ENCODE measurements at regions not wholly inside any gene's neighbourhood (a gene's known extent, or its start where the extent isn't known, plus 50 kb on each side); places are given as distances from the start of the nearest gene placed in this dataset.

- no peak for DNase-seq (ENCODE audit: low read depth, low spot score)
- Histone ChIP-seq H2AFZ (ENCODE audit: low read depth, low read length) (no peak overlapping the region), H3K4me2 (ENCODE audit: insufficient read depth, low read length) (no peak overlapping the region), H3K4me3 (replicated peaks in 1 of 3; ENCODE audit: insufficient read depth in 1 of 3, low read depth in 1 of 3, low read length in 3 of 3) (no peak overlapping the region), H3K9me3 (replicated peaks; ENCODE audit: control insufficient read depth, insufficient read depth, low read length) (no peaks in the 10 kb centered on the region), H3K9ac (replicated peaks; ENCODE audit: extremely low read depth, insufficient read depth, low read length) (no peak overlapping the region), H3K4me1 (ENCODE audit: control insufficient read depth, extremely low read depth, insufficient read depth, low read length) (no peaks in the 10 kb centered on the region), H3K36me3 (ENCODE audit: control insufficient read depth in 2 of 2, extremely low read depth in 1 of 2, insufficient read depth in 2 of 2, low read length in 2 of 2) (no peaks in the 10 kb centered on the region), H3K27me3 (ENCODE audit: control insufficient read depth in 2 of 2, insufficient read depth in 2 of 2, low read length in 2 of 2) (peaks cover 0 to 16% of the 10 kb centered on the region in 2 experiments), H3K9me1 (replicated peaks; ENCODE audit: control insufficient read depth, extremely low read depth, insufficient read depth, low read length) (no peaks in the 10 kb centered on the region), H4K20me1 (replicated peaks; ENCODE audit: control insufficient read depth, extremely low read depth, insufficient read depth, low read length) (no peaks in the 10 kb centered on the region), H3K27ac (ENCODE audit: insufficient read depth, low read depth, low read length) (no peak overlapping the region), H3K79me2 (ENCODE audit: control insufficient read depth, insufficient read depth, low read length) (no peaks in the 10 kb centered on the region)
- FAIRE-seq, result no peak
- CTCF ChIA-PET, result no interaction called here
- POLR2A ChIA-PET, result no interaction called here
- no TSS peak for BruUV-seq (replicated peaks)
- no peak for TF ChIP-seq MYC (IDR thresholded peaks at IDR 0.05; ENCODE audit: low read depth, low read length)
- no peak for TF ChIP-seq POLR2A (IDR thresholded peaks at IDR 0.05; ENCODE audit: low read depth, low read length)
- no peak for TF ChIP-seq CTCF (IDR thresholded peaks at IDR 0.05; ENCODE audit: extremely low read depth in 1 of 2, insufficient read depth in 1 of 2, low read depth in 1 of 2, low read length in 2 of 2)
- no peak for TF ChIP-seq GATA2 (IDR thresholded peaks at IDR 0.05; ENCODE audit: insufficient read depth, insufficient read length, low read depth, low read length)
- no peak for TF ChIP-seq JUN (IDR thresholded peaks at IDR 0.05; ENCODE audit: borderline replicate concordance, insufficient read depth, insufficient read length, low read depth)
- no peak for TF ChIP-seq EZH2 (IDR thresholded peaks at IDR 0.05; ENCODE audit: borderline replicate concordance, low read depth, low read length, severe bottlenecking)
- TF ChIP-seq FOS (IDR thresholded peaks at IDR 0.05; ENCODE audit: borderline replicate concordance, insufficient read depth, low read length), result no peak
- no peak for TF ChIP-seq MAX (IDR thresholded peaks at IDR 0.05; ENCODE audit: insufficient read depth, insufficient read length)
- no peak for TF ChIP-seq POLR2AphosphoS5 (IDR thresholded peaks at IDR 0.05; ENCODE audit: insufficient read depth, low read depth, low read length)
- intact Hi-C loops (cut with micrococcal nuclease), result no loop called here
- dilution Hi-C loops (cut with MboI; ENCODE audit: extremely low pct_ligation_motif_present, low sequenced_read_pairs), result no loop called here
These were observed 97.4 kb downstream of the FOXL3 start for GRCh38 chr7:387132-388022.

Measured in endothelial cell of umbilical vein (primary cell).